Anterior cingulate cortex (tissue), 58 donors: ENCODE measurements at regions not wholly inside any gene's neighbourhood (a gene's known extent, or its start where the extent isn't known, plus 50 kb on each side); places are given as distances from the start of the nearest gene placed in this dataset.
A peak's percentile ranks its signal among the peaks of the same experiment; 100 is the strongest.
"Not testable (repeated sequence)": the region's sequence is repeated elsewhere in the genome, so short reads cannot be mapped to it uniquely, and the experiment has no call there.

Experiments used
- DNase-seq, 58 donors: peaks; one replicate each; lab custom pipeline; 2025; lab: John Stamatoyannopoulos, UW

- DNase-seq = no peak
Measured at GRCh38 chr3:124299831-124300230, 307.9 kb upstream of the ROPN1 start.

- no peak for DNase-seq
Measured at GRCh38 chr3:124300416-124300815, 308.5 kb upstream of the ROPN1 start.

GRCh38 chr3:124303305-124303910 is 311.5 kb upstream of the ROPN1 start:
- DNase-seq = no peak

GRCh38 chr3:124306665-124307064 is 314.7 kb upstream of the ROPN1 start:
- DNase-seq = no peak

- DNase-seq = no peak
Measured at GRCh38 chr3:124313621-124314020, 321.7 kb upstream of the ROPN1 start.

GRCh38 chr3:124315215-124316033 is 323.5 kb upstream of the ROPN1 start:
- no peak for DNase-seq

- no peak for DNase-seq
Measured at GRCh38 chr3:124316034-124316287, 324.0 kb upstream of the ROPN1 start.

GRCh38 chr3:124318014-124318413 is 326.1 kb upstream of the ROPN1 start:
- no peak for DNase-seq

- DNase-seq = no peak
Measured at GRCh38 chr3:124318656-124319055, 326.7 kb upstream of the ROPN1 start.

- no peak for DNase-seq
Measured at GRCh38 chr3:124320976-124321375, 329.1 kb upstream of the ROPN1 start.

GRCh38 chr3:124322309-124322880 is 330.5 kb upstream of the ROPN1 start:
- no peak for DNase-seq

- no peak for DNase-seq
Measured at GRCh38 chr3:124322966-124323365, 331.0 kb upstream of the ROPN1 start.

- no peak for DNase-seq
Measured at GRCh38 chr3:124325248-124325647, 333.3 kb upstream of the ROPN1 start.

- DNase-seq = no peak
Measured at GRCh38 chr3:124329723-124330122, 337.8 kb upstream of the ROPN1 start.

- no peak for DNase-seq
Measured at GRCh38 chr3:124333931-124334640, 342.2 kb upstream of the ROPN1 start.

GRCh38 chr3:124336067-124336656 is 344.2 kb upstream of the ROPN1 start:
- DNase-seq = peak in 1 of 58 donors; percentile 9

GRCh38 chr3:124345845-124346244 is 353.9 kb upstream of the ROPN1 start:
- DNase-seq = no peak

- no peak for DNase-seq
Measured at GRCh38 chr3:124346487-124346886, 354.6 kb upstream of the ROPN1 start.

GRCh38 chr3:124347418-124347817 is 355.5 kb upstream of the ROPN1 start:
- DNase-seq = no peak

- DNase-seq = not testable (repeated sequence)
Measured at GRCh38 chr3:124348555-124348954, 356.6 kb upstream of the ROPN1 start.
